LNCaP clone FGC (cell line): ENCODE measurements at regions not wholly inside any gene's neighbourhood (a gene's known extent, or its start where the extent isn't known, plus 50 kb on each side); places are given as distances from the start of the nearest gene placed in this dataset.

Experiments
- DNase-seq: peaks from one replicate; pipeline ENCODE4 v3.0.0-alpha.2; 2011; ENCODE audit warnings: low read depth
- H3K4me3 ChIP-seq: 2 replicates; pipeline ENCODE4 v1.5.1; 2011; ENCODE audit warnings: mild to moderate bottlenecking, low read depth, low read length, control low read depth
- TF ChIP-seq, protein P1 (sequence below): IDR thresholded peaks from 2 replicates; pipeline ENCODE4 v1.5.1; 2012; ENCODE audit warnings: mild to moderate bottlenecking; ENCODE audit not compliant: control insufficient read depth, insufficient read depth; ENCODE audit errors: extremely low read depth

DNA sequence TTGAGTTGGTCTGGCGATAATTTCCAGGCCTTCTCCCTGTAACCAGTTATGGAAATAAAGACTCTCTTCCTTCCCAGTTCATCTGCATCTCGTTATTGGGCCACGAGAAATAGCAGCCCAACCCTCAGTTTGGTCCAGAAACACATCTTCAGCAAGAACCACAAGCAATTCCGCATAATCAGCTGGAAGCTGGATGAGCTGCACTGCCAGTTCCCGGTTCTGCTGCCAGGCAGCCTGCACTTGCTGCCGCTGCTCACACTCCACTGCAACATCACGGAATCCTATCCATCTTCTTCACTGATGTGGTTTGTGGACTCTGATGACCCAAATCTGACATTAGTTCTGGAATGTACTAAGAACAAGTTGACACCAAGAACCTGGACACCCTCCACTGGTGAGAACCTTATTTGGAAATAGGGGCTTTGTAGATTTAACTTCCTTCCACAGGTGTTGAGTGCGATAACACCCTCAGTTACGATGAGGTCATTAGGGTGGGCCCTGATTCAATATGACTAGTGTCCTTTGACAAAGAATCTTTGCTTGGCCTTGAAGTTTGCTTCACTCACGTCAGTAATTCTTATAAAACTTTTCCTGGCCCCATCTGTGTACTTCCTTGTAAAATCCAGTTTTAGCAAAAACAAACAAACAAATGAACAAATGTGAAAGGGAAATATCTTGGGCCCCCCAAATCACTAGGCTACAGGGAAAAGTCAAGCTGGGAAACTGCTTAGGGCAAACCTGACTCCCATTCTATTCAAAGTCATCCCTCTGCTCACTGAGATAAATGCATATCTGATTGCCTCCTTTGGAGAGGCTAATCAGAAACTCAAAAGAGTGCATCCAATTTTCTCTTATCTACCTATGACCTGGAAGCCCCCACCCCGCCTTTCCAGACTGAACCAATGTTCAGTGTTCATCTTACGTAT, 221.9 kb upstream of the PROK2 start:
- DNase-seq = no peak
- TF ChIP-seq, protein P1, sequence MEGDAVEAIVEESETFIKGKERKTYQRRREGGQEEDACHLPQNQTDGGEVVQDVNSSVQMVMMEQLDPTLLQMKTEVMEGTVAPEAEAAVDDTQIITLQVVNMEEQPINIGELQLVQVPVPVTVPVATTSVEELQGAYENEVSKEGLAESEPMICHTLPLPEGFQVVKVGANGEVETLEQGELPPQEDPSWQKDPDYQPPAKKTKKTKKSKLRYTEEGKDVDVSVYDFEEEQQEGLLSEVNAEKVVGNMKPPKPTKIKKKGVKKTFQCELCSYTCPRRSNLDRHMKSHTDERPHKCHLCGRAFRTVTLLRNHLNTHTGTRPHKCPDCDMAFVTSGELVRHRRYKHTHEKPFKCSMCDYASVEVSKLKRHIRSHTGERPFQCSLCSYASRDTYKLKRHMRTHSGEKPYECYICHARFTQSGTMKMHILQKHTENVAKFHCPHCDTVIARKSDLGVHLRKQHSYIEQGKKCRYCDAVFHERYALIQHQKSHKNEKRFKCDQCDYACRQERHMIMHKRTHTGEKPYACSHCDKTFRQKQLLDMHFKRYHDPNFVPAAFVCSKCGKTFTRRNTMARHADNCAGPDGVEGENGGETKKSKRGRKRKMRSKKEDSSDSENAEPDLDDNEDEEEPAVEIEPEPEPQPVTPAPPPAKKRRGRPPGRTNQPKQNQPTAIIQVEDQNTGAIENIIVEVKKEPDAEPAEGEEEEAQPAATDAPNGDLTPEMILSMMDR = no peak
- no peak overlapping the region for H3K4me3 ChIP-seq

- TF ChIP-seq, protein P1 = no peak
- DNase-seq = no peak
- no peak overlapping the region for H3K4me3 ChIP-seq
Measured at GRCh38 chr3:72004749-72005292, 219.9 kb upstream of the PROK2 start.

GRCh38 chr3:72003936-72004335, 219.0 kb upstream of the PROK2 start:
- no peak for DNase-seq
- H3K4me3 ChIP-seq = no peak overlapping the region
- TF ChIP-seq, protein P1 = no peak

- no peak for DNase-seq
- TF ChIP-seq, protein P1 = no peak
- no peak overlapping the region for H3K4me3 ChIP-seq
Measured at GRCh38 chr3:72001758-72002157, 216.8 kb upstream of the PROK2 start.

DNA sequence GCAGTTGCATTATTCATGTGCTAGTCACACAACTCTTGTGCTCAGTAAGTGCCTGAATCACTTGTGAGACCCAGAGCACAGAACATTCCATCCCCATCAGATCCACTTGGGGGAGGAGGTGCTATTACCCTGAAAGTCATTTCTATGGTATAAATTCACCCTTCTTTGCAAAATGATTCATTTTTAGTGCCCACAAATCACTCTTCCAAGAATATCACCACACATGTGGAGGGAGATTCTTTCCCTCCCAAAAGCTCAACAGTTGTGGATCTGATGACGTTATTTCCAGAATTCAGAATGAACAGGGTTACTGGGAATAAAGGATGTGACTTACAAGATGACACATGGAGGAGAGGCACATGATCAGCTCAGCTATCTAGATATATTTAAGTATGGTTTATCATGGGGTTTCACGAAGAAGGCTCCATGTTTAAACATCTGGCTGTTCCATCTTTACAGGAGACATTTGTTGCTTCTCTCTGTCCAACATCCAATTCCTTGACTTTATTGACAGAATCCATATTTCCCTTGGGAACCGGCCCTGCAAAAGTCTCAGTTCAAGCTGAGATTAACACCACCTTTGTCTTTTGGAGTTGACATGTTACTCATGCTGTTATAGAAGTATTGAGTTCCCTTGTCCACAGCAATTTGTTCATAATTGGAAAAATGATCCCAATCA, 214.2 kb upstream of the PROK2 start:
- no peak for DNase-seq
- TF ChIP-seq, protein P1 = no peak
- no peak overlapping the region for H3K4me3 ChIP-seq

GRCh38 chr3:71997066-71997653, 212.2 kb upstream of the PROK2 start:
- no peak overlapping the region for H3K4me3 ChIP-seq
- TF ChIP-seq, protein P1 = no peak
- no peak for DNase-seq
